SK-N-SH (cell line): ENCODE measurements at regions not wholly inside any gene's neighbourhood (a gene's known extent, or its start where the extent isn't known, plus 50 kb on each side); places are given as distances from the start of the nearest gene placed in this dataset.

Experiments
- CTCF ChIA-PET: fragments of 300-600, 350-600 bp; formaldehyde crosslinking; extraction: SDS; loops from one replicate; lab custom pipeline; 2021; lab: Yijun Ruan, JAX
- POLR2A ChIA-PET: fragments of 350-600 bp; sonication (Branson Sonifier 250); formaldehyde crosslinking; extraction: SDS; loops from one replicate; lab custom pipeline; 2020; ENCODE audit warnings: antibody characterized with exemption, inconsistent platforms; lab: Yijun Ruan, JAX
- DNase-seq: peaks from one replicate; pipeline ENCODE4 v3.0.0; 2012
- H2AFZ ChIP-seq: fragments of 200-600 bp; sonication (generic); 2 replicates; pipeline ENCODE4 v1.8.1; 2016; ENCODE audit warnings: antibody characterized with exemption, mild to moderate bottlenecking, low read depth
- H3F3A ChIP-seq: fragments of 200-600 bp; sonication (generic); replicated peaks from 2 replicates; pipeline ENCODE3; 2016; ENCODE audit warnings: antibody characterized with exemption, mild to moderate bottlenecking; ENCODE audit not compliant: insufficient read depth
- H3K27ac ChIP-seq, 2 experiments: fragments of 200-500 bp in 1 of 2; fragments of 200-600 bp in 1 of 2; sonication (Bioruptor generic) in 1 of 2; sonication (generic), shearing (Covaris generic) in 1 of 2; 2 replicates each; pipeline versions ENCODE4 v1.5.1 to v1.6.1; 2014 to 2016; ENCODE audit warnings: low read depth in 2 of 2, inconsistent platforms in 1 of 2, low read length in 1 of 2, mild to moderate bottlenecking in 1 of 2, mixed read lengths in 1 of 2
- H3K27me3 ChIP-seq: fragments of 200-600 bp; sonication (generic), shearing (Covaris generic); 2 replicates; pipeline ENCODE4 v1.6.1; 2016; ENCODE audit warnings: mixed run types; ENCODE audit not compliant: insufficient read depth
- H3K36me3 ChIP-seq, 2 experiments: fragments of 200-500 bp in 1 of 2; fragments of 200-600 bp in 1 of 2; sonication (Bioruptor generic) in 1 of 2; sonication (generic) in 1 of 2; replicated peaks in 1 of 2; 2 replicates each; pipeline versions ENCODE3 to v1.5.1; 2014 to 2016; ENCODE audit warnings: low read length in 1 of 2, mild to moderate bottlenecking in 1 of 2; ENCODE audit not compliant: insufficient read depth in 2 of 2, control insufficient read depth in 1 of 2
- H3K4me1 ChIP-seq, 2 experiments: fragments of 200-500 bp in 1 of 2; fragments of 200-600 bp in 1 of 2; sonication (Bioruptor generic) in 1 of 2; sonication (generic), shearing (Covaris generic) in 1 of 2; 2 replicates each; pipeline versions ENCODE4 v1.5.1 to v1.6.1; 2014 to 2016; ENCODE audit warnings: low read depth in 1 of 2, low read length in 1 of 2, mixed run types in 1 of 2; ENCODE audit not compliant: insufficient read depth in 2 of 2, control insufficient read depth in 1 of 2
- H3K4me2 ChIP-seq: fragments of 200-600 bp; sonication (generic), shearing (Covaris generic); 2 replicates; pipeline ENCODE4 v1.6.1; 2017; ENCODE audit warnings: mixed run types
- H3K4me3 ChIP-seq, 2 experiments: fragments of 200-500 bp in 1 of 2; fragments of 200-600 bp in 1 of 2; sonication (Bioruptor generic) in 1 of 2; sonication (generic), shearing (Covaris generic) in 1 of 2; 2 replicates each; pipeline versions ENCODE4 v1.5.1 to v1.8.1; 2014 to 2016; ENCODE audit warnings: low read depth in 2 of 2, inconsistent platforms in 1 of 2, low read length in 1 of 2, mild to moderate bottlenecking in 1 of 2, mixed read lengths in 1 of 2, moderate library complexity in 1 of 2
- H3K79me2 ChIP-seq: fragments of 200-600 bp; sonication (generic); 2 replicates; pipeline ENCODE4 v1.8.1; 2017; ENCODE audit warnings: mild to moderate bottlenecking; ENCODE audit not compliant: insufficient read depth
- H3K9ac ChIP-seq: fragments of 200-600 bp; sonication (generic); 2 replicates; pipeline ENCODE4 v1.6.1; 2017; ENCODE audit warnings: mixed run types
- H3K9me2 ChIP-seq: fragments of 200-600 bp; sonication (generic); 2 replicates; pipeline ENCODE4 v1.6.1; 2017; ENCODE audit warnings: mixed run types
- H3K9me3 ChIP-seq: fragments of 200-600 bp; sonication (generic); 2 replicates; pipeline ENCODE4 v1.6.1; 2017; ENCODE audit warnings: mixed run types, mild to moderate bottlenecking, moderate library complexity
- H4K20me1 ChIP-seq: fragments of 200-600 bp; sonication (generic); 2 replicates; pipeline ENCODE4 v1.6.1; 2017; ENCODE audit warnings: mild to moderate bottlenecking, mixed run types; ENCODE audit not compliant: insufficient read depth
- ELF1 ChIP-seq: IDR thresholded peaks from 2 replicates; pipeline ENCODE4 v1.4.0; 2012
- FOXJ3 ChIP-seq: sonication (generic); formaldehyde crosslinking; IDR thresholded peaks from 2 replicates; pipeline ENCODE4 v1.5.1; 2020; ENCODE audit warnings: mild to moderate bottlenecking, missing genetic modification reagents
- GABPA ChIP-seq: IDR thresholded peaks from 2 replicates; pipeline ENCODE4 v1.4.0; 2012; ENCODE audit warnings: low read depth, mild to moderate bottlenecking
- GATA2 ChIP-seq: sonication (generic); formaldehyde crosslinking; IDR thresholded peaks from 2 replicates; pipeline ENCODE4 v1.5.0; 2020; ENCODE audit warnings: mild to moderate bottlenecking, missing genetic modification reagents
- JUND ChIP-seq: IDR thresholded peaks from 2 replicates; pipeline ENCODE4 v1.4.0; 2012
- MAX ChIP-seq: IDR thresholded peaks from 2 replicates; pipeline ENCODE4 v1.4.0; 2012; ENCODE audit warnings: low read depth
- MEF2A ChIP-seq: IDR thresholded peaks from 2 replicates; pipeline ENCODE4 v1.4.0; 2012; ENCODE audit warnings: low read depth, borderline replicate concordance
- PBX3 ChIP-seq: IDR thresholded peaks from 2 replicates; pipeline ENCODE4; 2012
- RAD21 ChIP-seq: IDR thresholded peaks from 2 replicates; pipeline ENCODE4 v1.6.1; 2012; ENCODE audit warnings: mild to moderate bottlenecking, low read length
- RCOR1 ChIP-seq: fragments of 150-350 bp; IDR thresholded peaks from 2 replicates; pipeline ENCODE4 v1.6.1; 2017; ENCODE audit warnings: antibody characterized with exemption, low read length
- REST ChIP-seq: IDR thresholded peaks from 2 replicates; pipeline ENCODE4 v1.6.1; 2012; ENCODE audit warnings: mild to moderate bottlenecking, low read depth, low read length, moderate library complexity
- RFX5 ChIP-seq: IDR thresholded peaks from 2 replicates; pipeline ENCODE4 v1.6.1; 2012; ENCODE audit warnings: mild to moderate bottlenecking, improper control_type of control experiment, low read length
- TCF12 ChIP-seq: IDR thresholded peaks from 2 replicates; pipeline ENCODE4 v1.4.0; 2012
- USF2 ChIP-seq: fragments of 150-350 bp; IDR thresholded peaks from 2 replicates; pipeline ENCODE4 v1.6.1; 2017; ENCODE audit warnings: antibody characterized with exemption, low read length, low read depth, borderline replicate concordance
- WGBS: methylation state at CpG from one replicate; pipeline ENCODE4 v1.1.6; 2017; ENCODE audit warnings: low lambda C conversion rate; 5-methylcytosine and 5-hydroxymethylcytosine counted together

- H3K27ac ChIP-seq = no peak overlapping the region
- H3K36me3 ChIP-seq = no peaks in the 10 kb centered on the region
- no peak overlapping the region for H2AFZ ChIP-seq
- no peaks in the 10 kb centered on the region for H3K9me2 ChIP-seq
- no peak overlapping the region for H3K9ac ChIP-seq
- no peaks in the 10 kb centered on the region for H3K9me3 ChIP-seq
- H3F3A ChIP-seq = no peaks in the 10 kb centered on the region
- no peaks in the 10 kb centered on the region for H3K79me2 ChIP-seq
- H3K27me3 ChIP-seq = no peaks in the 10 kb centered on the region
- no peak overlapping the region for H3K4me2 ChIP-seq
- no peaks in the 10 kb centered on the region for H4K20me1 ChIP-seq
- WGBS = 65% methylated on average over 2 of the region's 2 CpGs
- TF ChIP-seq MAX (no peak), GATA2 (CRISPR knock-in tag) (no peak), JUND (no peak), RCOR1 (no peak), ELF1 (no peak), GABPA (no peak), TCF12 (no peak), USF2 (no peak), REST (no peak), RFX5 (no peak), FOXJ3 (CRISPR knock-in tag) (no peak), PBX3 (no peak), RAD21 (no peak), MEF2A (no peak)
- H3K4me1 ChIP-seq = no peaks in the 10 kb centered on the region
- CTCF ChIA-PET = no interaction called here
- DNase-seq = no peak
- POLR2A ChIA-PET = no interaction called here
- H3K4me3 ChIP-seq = no peak overlapping the region
These were observed 75.6 kb upstream of the AGA start for GRCh38 chr4:177517862-177518261.
